Prostate gland (tissue), 2 donors: ENCODE measurements at regions not wholly inside any gene's neighbourhood (a gene's known extent, or its start where the extent isn't known, plus 50 kb on each side); places are given as distances from the start of the nearest gene placed in this dataset.

Experiments used
- POLR2A ChIP-seq: fragments of 450-650 bp; IDR thresholded peaks from one replicate; pipeline ENCODE4 v1.6.1; 2016; ENCODE audit warnings: antibody characterized with exemption, mild to moderate bottlenecking
- TF ChIP-seq, protein P1 (sequence below), 4 experiments: fragments of 200-600 bp in 2 of 4; fragments of 450-650 bp in 2 of 4; sonication (generic) in 2 of 4; IDR thresholded peaks; 1 replicate in 3 of 4; 2 replicates in 1 of 4; pipeline ENCODE4 v1.5.1; 2016 to 2019; ENCODE audit warnings: antibody characterized with exemption in 4 of 4, mild to moderate bottlenecking in 2 of 4, moderate library complexity in 2 of 4

DNA sequence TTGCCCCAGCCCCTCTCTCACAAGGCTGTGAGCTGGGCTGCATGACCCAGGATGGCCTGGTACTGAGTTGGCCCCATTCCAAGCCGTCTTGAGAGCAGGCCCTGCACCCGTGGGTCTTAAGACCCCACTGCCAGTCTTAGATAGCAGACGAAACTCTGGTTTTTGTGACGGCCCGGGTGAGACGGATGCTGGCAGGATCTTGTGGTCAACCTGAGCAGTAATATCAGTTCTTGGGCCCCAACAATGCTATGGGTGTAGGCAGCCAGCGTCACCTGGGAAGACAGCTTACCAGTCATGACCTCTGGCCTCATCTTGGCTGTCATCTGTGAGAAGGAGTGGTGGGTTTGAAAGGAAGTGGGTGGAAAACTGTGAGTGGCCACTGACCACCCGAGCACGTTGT, 305.8 kb downstream of the ARRDC4 start:
- TF ChIP-seq, protein P1, sequence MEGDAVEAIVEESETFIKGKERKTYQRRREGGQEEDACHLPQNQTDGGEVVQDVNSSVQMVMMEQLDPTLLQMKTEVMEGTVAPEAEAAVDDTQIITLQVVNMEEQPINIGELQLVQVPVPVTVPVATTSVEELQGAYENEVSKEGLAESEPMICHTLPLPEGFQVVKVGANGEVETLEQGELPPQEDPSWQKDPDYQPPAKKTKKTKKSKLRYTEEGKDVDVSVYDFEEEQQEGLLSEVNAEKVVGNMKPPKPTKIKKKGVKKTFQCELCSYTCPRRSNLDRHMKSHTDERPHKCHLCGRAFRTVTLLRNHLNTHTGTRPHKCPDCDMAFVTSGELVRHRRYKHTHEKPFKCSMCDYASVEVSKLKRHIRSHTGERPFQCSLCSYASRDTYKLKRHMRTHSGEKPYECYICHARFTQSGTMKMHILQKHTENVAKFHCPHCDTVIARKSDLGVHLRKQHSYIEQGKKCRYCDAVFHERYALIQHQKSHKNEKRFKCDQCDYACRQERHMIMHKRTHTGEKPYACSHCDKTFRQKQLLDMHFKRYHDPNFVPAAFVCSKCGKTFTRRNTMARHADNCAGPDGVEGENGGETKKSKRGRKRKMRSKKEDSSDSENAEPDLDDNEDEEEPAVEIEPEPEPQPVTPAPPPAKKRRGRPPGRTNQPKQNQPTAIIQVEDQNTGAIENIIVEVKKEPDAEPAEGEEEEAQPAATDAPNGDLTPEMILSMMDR (IDR thresholded peaks at IDR 0.05) = no peak
- no peak for TF ChIP-seq POLR2A
